Nephron progenitor cell (in vitro differentiated cells): ENCODE measurements at regions not wholly inside any gene's neighbourhood (a gene's known extent, or its start where the extent isn't known, plus 50 kb on each side); places are given as distances from the start of the nearest gene placed in this dataset.

Source experiments
- DNase-seq: peaks from one replicate; pipeline ENCODE4 v3.0.0; 2021
- H3K27ac Mint-ChIP-seq: 2 replicates; pipeline ENCODE4 v1.8.0; 2021; ENCODE audit warnings: mild to moderate bottlenecking, moderate library complexity, mixed read lengths
- H3K27me3 Mint-ChIP-seq: 2 replicates; pipeline ENCODE4 v1.8.0; 2021; ENCODE audit warnings: mild to moderate bottlenecking, low read depth, mixed read lengths; ENCODE audit not compliant: poor library complexity
- H3K36me3 Mint-ChIP-seq: 2 replicates; pipeline ENCODE4 v1.8.0; 2021; ENCODE audit warnings: low read depth, mixed read lengths
- H3K4me1 Mint-ChIP-seq: 2 replicates; pipeline ENCODE4 v1.8.0; 2021; ENCODE audit warnings: mixed read lengths
- H3K4me3 Mint-ChIP-seq: 2 replicates; pipeline ENCODE4 v1.8.0; 2021; ENCODE audit warnings: mild to moderate bottlenecking, moderate library complexity, mixed read lengths
- H3K9me3 Mint-ChIP-seq: 2 replicates; pipeline ENCODE4 v1.8.0; 2021; ENCODE audit warnings: mild to moderate bottlenecking, moderate library complexity, mixed read lengths
- CTCF ChIP-seq: fragments of 200-600 bp; sonication (generic); IDR thresholded peaks from 2 replicates; pipeline ENCODE4 v1.5.0; 2021; ENCODE audit warnings: antibody characterized with exemption

GRCh38 chr5:31116466-31117031, 76.9 kb upstream of the CDH6 start:
- Mint-ChIP-seq H3K36me3 (no peaks in the 10 kb centered on the region), H3K4me3 (no peak overlapping the region), H3K27ac (no peak overlapping the region), H3K4me1 (peaks cover 56% of the 10 kb centered on the region), H3K9me3 (peaks cover 6% of the 10 kb centered on the region), H3K27me3 (no peaks in the 10 kb centered on the region)
- TF ChIP-seq CTCF, result no peak
- DNase-seq, result no peak

- peaks cover 10% of the 10 kb centered on the region for H3K9me3 Mint-ChIP-seq
- H3K4me3 Mint-ChIP-seq, result no peak overlapping the region
- no peaks in the 10 kb centered on the region for H3K27me3 Mint-ChIP-seq
- no peaks in the 10 kb centered on the region for H3K36me3 Mint-ChIP-seq
- H3K27ac Mint-ChIP-seq, result peak overlapping the region; percentile 24
- no peak for TF ChIP-seq CTCF
- DNase-seq, result no peak
- peaks cover 43% of the 10 kb centered on the region for H3K4me1 Mint-ChIP-seq
Observed at GRCh38 chr5:31114817-31115216, 78.7 kb upstream of the CDH6 start.

GRCh38 chr5:31113666-31114350, 79.7 kb upstream of the CDH6 start:
- Mint-ChIP-seq H3K27me3 (no peaks in the 10 kb centered on the region), H3K36me3 (no peaks in the 10 kb centered on the region), H3K27ac (peak overlapping the region; percentile 64), H3K4me3 (peak overlapping the region; percentile 38), H3K4me1 (peaks cover 48% of the 10 kb centered on the region), H3K9me3 (peaks cover 13% of the 10 kb centered on the region)
- DNase-seq, result no peak
- no peak for TF ChIP-seq CTCF

- Mint-ChIP-seq H3K4me3 (no peak overlapping the region), H3K27me3 (no peaks in the 10 kb centered on the region), H3K36me3 (no peaks in the 10 kb centered on the region), H3K9me3 (peaks cover 16% of the 10 kb centered on the region), H3K27ac (peak overlapping the region; percentile 64), H3K4me1 (peaks cover 55% of the 10 kb centered on the region)
- no peak for DNase-seq
- no peak for TF ChIP-seq CTCF
Observed at GRCh38 chr5:31113101-31113500, 80.4 kb upstream of the CDH6 start.

- Mint-ChIP-seq H3K4me1 (peaks cover 69% of the 10 kb centered on the region), H3K9me3 (peaks cover 10% of the 10 kb centered on the region), H3K27ac (peak overlapping the region; percentile 98), H3K4me3 (peak overlapping the region; percentile 48), H3K36me3 (no peaks in the 10 kb centered on the region), H3K27me3 (no peaks in the 10 kb centered on the region)
- no peak for TF ChIP-seq CTCF
- no peak for DNase-seq
Observed at GRCh38 chr5:31107091-31107518, 86.4 kb upstream of the CDH6 start.

- DNase-seq, result no peak
- H3K27ac Mint-ChIP-seq, result peak overlapping the region; percentile 98
- H3K9me3 Mint-ChIP-seq, result peaks cover 10% of the 10 kb centered on the region
- H3K4me1 Mint-ChIP-seq, result peaks cover 65% of the 10 kb centered on the region
- peak overlapping the region; percentile 48 for H3K4me3 Mint-ChIP-seq
- H3K27me3 Mint-ChIP-seq, result no peaks in the 10 kb centered on the region
- no peak for TF ChIP-seq CTCF
- H3K36me3 Mint-ChIP-seq, result no peaks in the 10 kb centered on the region
Observed at GRCh38 chr5:31106691-31107090, 86.8 kb upstream of the CDH6 start.
